HG03039 (cell line): ENCODE measurements at regions not wholly inside any gene's neighbourhood (a gene's known extent, or its start where the extent isn't known, plus 50 kb on each side); places are given as distances from the start of the nearest gene placed in this dataset.
A peak's percentile ranks its signal among the peaks of the same experiment; 100 is the strongest.

Source experiments
- ATAC-seq: cut with Tn5 transposase; IDR thresholded peaks from one replicate; pipeline ENCODE4 v1.9.1; 2021; ENCODE audit warnings: mild to moderate bottlenecking, moderate library complexity; ENCODE audit not compliant: unreplicated experiment

- ATAC-seq: no peak
Measured at GRCh38 chr5:106749826-106750225, 920.9 kb downstream of the EFNA5 start.

- no peak for ATAC-seq
Measured at GRCh38 chr5:106739127-106739526, 931.6 kb downstream of the EFNA5 start.

GRCh38 chr5:106737111-106737510, 933.6 kb downstream of the EFNA5 start:
- ATAC-seq: no peak

- no peak for ATAC-seq
Measured at GRCh38 chr5:106732624-106733023, 938.1 kb downstream of the EFNA5 start.

GRCh38 chr5:106730912-106731311, 939.8 kb downstream of the EFNA5 start:
- ATAC-seq: no peak

GRCh38 chr5:106730506-106730905, 940.2 kb downstream of the EFNA5 start:
- no peak for ATAC-seq

GRCh38 chr5:106728208-106728607, 942.5 kb downstream of the EFNA5 start:
- ATAC-seq: no peak

- no peak for ATAC-seq
Measured at GRCh38 chr5:106727071-106727470, 943.7 kb downstream of the EFNA5 start.

GRCh38 chr5:106720367-106720766, 950.4 kb downstream of the EFNA5 start:
- no peak for ATAC-seq

GRCh38 chr5:106699796-106700195, 970.9 kb downstream of the EFNA5 start:
- ATAC-seq: no peak

- ATAC-seq: no peak
Measured at GRCh38 chr5:106699198-106699597, 971.5 kb downstream of the EFNA5 start.

- no peak for ATAC-seq
Measured at GRCh38 chr5:106698169-106698568, 972.6 kb downstream of the EFNA5 start.

GRCh38 chr5:106691701-106692100, 979.0 kb downstream of the EFNA5 start:
- no peak for ATAC-seq

- no peak for ATAC-seq
Measured at GRCh38 chr5:106690585-106690984, 980.2 kb downstream of the EFNA5 start.

GRCh38 chr5:106680330-106680729, 990.4 kb downstream of the EFNA5 start:
- ATAC-seq: peak; percentile 82

GRCh38 chr5:106677057-106677456, 993.7 kb downstream of the EFNA5 start:
- ATAC-seq: no peak

- no peak for ATAC-seq
Measured at GRCh38 chr5:106675687-106676086, 995.0 kb downstream of the EFNA5 start.

- ATAC-seq: no peak
Measured at GRCh38 chr5:106673941-106674340, 996.8 kb downstream of the EFNA5 start.

GRCh38 chr5:106661866-106662265, 1008.9 kb downstream of the EFNA5 start:
- ATAC-seq: no peak

- no peak for ATAC-seq
Measured at GRCh38 chr5:106660681-106661080, 1010.1 kb downstream of the EFNA5 start.

GRCh38 chr5:106658150-106658549, 1012.6 kb downstream of the EFNA5 start:
- no peak for ATAC-seq

- ATAC-seq: no peak
Measured at GRCh38 chr5:106656821-106657220, 1013.9 kb downstream of the EFNA5 start.

- ATAC-seq: no peak
Measured at GRCh38 chr5:106649031-106649430, 1021.7 kb downstream of the EFNA5 start.

GRCh38 chr5:106648401-106648800, 1022.3 kb downstream of the EFNA5 start:
- no peak for ATAC-seq
